OCI-LY1 (cell line): ENCODE measurements at regions not wholly inside any gene's neighbourhood (a gene's known extent, or its start where the extent isn't known, plus 50 kb on each side); places are given as distances from the start of the nearest gene placed in this dataset.

Source experiments
- CTCF ChIP-seq: fragments of 200-600 bp; sonication (generic), shearing (Covaris generic); IDR thresholded peaks from 2 replicates; pipeline ENCODE4 v1.5.1; 2017; ENCODE audit warnings: mild to moderate bottlenecking, antibody characterized with exemption, low read length, moderate library complexity, mixed read lengths
- EZH2 ChIP-seq: fragments of 200-600 bp; sonication (generic), shearing (Covaris generic); IDR thresholded peaks from 2 replicates; pipeline ENCODE4 v1.8.0; 2017; ENCODE audit warnings: borderline replicate concordance, mixed run types, mild to moderate bottlenecking, antibody characterized with exemption, low read length, moderate library complexity, mixed read lengths

- TF ChIP-seq CTCF (no peak), EZH2 (no peak)
Observed at GRCh38 chr9:80968611-80969010, 720.7 kb downstream of the TLE1 start.
